ENCODE measurements at regions not wholly inside any gene's neighbourhood (a gene's known extent, or its start where the extent isn't known, plus 50 kb on each side); places are given as distances from the start of the nearest gene placed in this dataset.

- H3K4me1 ChIP-seq (ENCODE audit: control insufficient read depth, insufficient read depth, low read length), result no peaks in the 10 kb centered on the region
- no peak for FAIRE-seq
- BruUV-seq (replicated peaks), result no TSS peak
- H3K4me3 ChIP-seq, result no peak overlapping the region
- H3K4me2 ChIP-seq (ENCODE audit: control insufficient read depth, insufficient read depth), result no peak overlapping the region
- POLR2A ChIA-PET, result no interaction called here
- in situ Hi-C loops (cut with MboI), result no loop called here
- TF ChIP-seq DPF2 (IDR thresholded peaks at IDR 0.05), result no peak
- TF ChIP-seq CREM (IDR thresholded peaks at IDR 0.05; ENCODE audit: low read depth), result no peak
- no peak for TF ChIP-seq BHLHE40 (IDR thresholded peaks at IDR 0.05; ENCODE audit: borderline replicate concordance in 1 of 2, low read depth in 2 of 2, low read length in 1 of 2)
- TF ChIP-seq RUNX3 (IDR thresholded peaks at IDR 0.05; ENCODE audit: low read length), result no peak
- TF ChIP-seq, protein P1, sequence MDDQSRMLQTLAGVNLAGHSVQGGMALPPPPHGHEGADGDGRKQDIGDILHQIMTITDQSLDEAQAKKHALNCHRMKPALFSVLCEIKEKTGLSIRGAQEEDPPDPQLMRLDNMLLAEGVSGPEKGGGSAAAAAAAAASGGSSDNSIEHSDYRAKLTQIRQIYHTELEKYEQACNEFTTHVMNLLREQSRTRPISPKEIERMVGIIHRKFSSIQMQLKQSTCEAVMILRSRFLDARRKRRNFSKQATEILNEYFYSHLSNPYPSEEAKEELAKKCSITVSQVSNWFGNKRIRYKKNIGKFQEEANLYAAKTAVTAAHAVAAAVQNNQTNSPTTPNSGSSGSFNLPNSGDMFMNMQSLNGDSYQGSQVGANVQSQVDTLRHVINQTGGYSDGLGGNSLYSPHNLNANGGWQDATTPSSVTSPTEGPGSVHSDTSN (IDR thresholded peaks at IDR 0.05; ENCODE audit: insufficient replicate concordance, low read depth, low read length), result no peak
- TF ChIP-seq ATF7 (IDR thresholded peaks at IDR 0.05; ENCODE audit: low read depth), result no peak
- no peaks in the 10 kb centered on the region for H3K9me3 ChIP-seq (replicated peaks; ENCODE audit: control insufficient read depth, insufficient read depth, low read length)
- no peak for DNase-seq (ENCODE audit: low read depth, low spot score)
- H3K36me3 ChIP-seq (ENCODE audit: control insufficient read depth in 2 of 2, insufficient read depth in 2 of 2, low read length in 1 of 2), result no peaks in the 10 kb centered on the region
- no peaks in the 10 kb centered on the region for H3K79me2 ChIP-seq (ENCODE audit: control insufficient read depth, insufficient read depth, low read length)
- CTCF ChIA-PET, result no interaction called here
- H4K20me1 ChIP-seq (ENCODE audit: control insufficient read depth, insufficient read depth), result no peaks in the 10 kb centered on the region
- ATAC-seq, result no peak
- RAD21 ChIA-PET (ENCODE audit: unreplicated experiment), result no interaction called here
- H2AFZ ChIP-seq (ENCODE audit: control insufficient read depth, low read depth, low read length), result no peak overlapping the region
- SMC1A ChIA-PET (ENCODE audit: uncharacterized antibody, unreplicated experiment), result interaction anchor here (0.6 kb wide), 1 partner anchor 944 kb away, joined by 3 read pairs; no protein-coding TSS in a partner anchor
- no peaks in the 10 kb centered on the region for H3K27me3 ChIP-seq (replicated peaks in 1 of 2; ENCODE audit: control insufficient read depth in 2 of 2, insufficient read depth in 2 of 2, low read length in 1 of 2)
- no peak overlapping the region for H3K9ac ChIP-seq (ENCODE audit: control insufficient read depth, insufficient read depth, low read length)
- intact Hi-C loops (cut with micrococcal nuclease; ENCODE audit: unreplicated experiment), result no loop called here
- H3K27ac ChIP-seq (ENCODE audit: control insufficient read depth, insufficient read depth), result no peak overlapping the region
- 32% methylated on average over 3 of the region's 3 CpGs for WGBS (ENCODE audit: insufficient coverage, insufficient replicate concordance, low lambda C conversion rate, missing lambda C conversion rate)
Observed at GRCh38 chr6:18703546-18703945, 316.4 kb downstream of the RNF144B start.

GRCh38 chr6:18707714-18708439 lies 320.7 kb downstream of the RNF144B start:
- ChIA-PET SMC1A (ENCODE audit: uncharacterized antibody, unreplicated experiment) (no interaction called here), CTCF (no interaction called here), RAD21 (ENCODE audit: unreplicated experiment) (no interaction called here), POLR2A (no interaction called here)
- Histone ChIP-seq H3K4me2 (ENCODE audit: control insufficient read depth, insufficient read depth) (no peak overlapping the region), H3K9me3 (replicated peaks; ENCODE audit: control insufficient read depth, insufficient read depth, low read length) (no peaks in the 10 kb centered on the region), H3K27ac (ENCODE audit: control insufficient read depth, insufficient read depth) (no peak overlapping the region), H2AFZ (ENCODE audit: control insufficient read depth, low read depth, low read length) (no peak overlapping the region), H3K4me3 (no peak overlapping the region), H3K36me3 (ENCODE audit: control insufficient read depth in 2 of 2, insufficient read depth in 2 of 2, low read length in 1 of 2) (no peaks in the 10 kb centered on the region), H3K79me2 (ENCODE audit: control insufficient read depth, insufficient read depth, low read length) (no peaks in the 10 kb centered on the region), H4K20me1 (ENCODE audit: control insufficient read depth, insufficient read depth) (no peaks in the 10 kb centered on the region), H3K4me1 (ENCODE audit: control insufficient read depth, insufficient read depth, low read length) (no peaks in the 10 kb centered on the region), H3K27me3 (replicated peaks in 1 of 2; ENCODE audit: control insufficient read depth in 2 of 2, insufficient read depth in 2 of 2, low read length in 1 of 2) (no peaks in the 10 kb centered on the region), H3K9ac (ENCODE audit: control insufficient read depth, insufficient read depth, low read length) (no peak overlapping the region)
- intact Hi-C loops (cut with micrococcal nuclease; ENCODE audit: unreplicated experiment) (no loop called here), in situ Hi-C loops (cut with MboI) (no loop called here)
- ATAC-seq, result no peak
- BruUV-seq (replicated peaks), result no TSS peak
- FAIRE-seq, result no peak
- 12% methylated on average over 6 of the region's 6 CpGs for WGBS (ENCODE audit: insufficient coverage, insufficient replicate concordance, low lambda C conversion rate, missing lambda C conversion rate)
- no peak for DNase-seq (ENCODE audit: low read depth, low spot score)
- TF ChIP-seq BRCA1 (IDR thresholded peaks at IDR 0.05; ENCODE audit: low read depth, low read length) (no peak), GABPA (IDR thresholded peaks at IDR 0.05; ENCODE audit: low read depth) (no peak), CHD1 (IDR thresholded peaks at IDR 0.05; ENCODE audit: low read depth, low read length) (no peak)
- TF ChIP-seq, protein P2, sequence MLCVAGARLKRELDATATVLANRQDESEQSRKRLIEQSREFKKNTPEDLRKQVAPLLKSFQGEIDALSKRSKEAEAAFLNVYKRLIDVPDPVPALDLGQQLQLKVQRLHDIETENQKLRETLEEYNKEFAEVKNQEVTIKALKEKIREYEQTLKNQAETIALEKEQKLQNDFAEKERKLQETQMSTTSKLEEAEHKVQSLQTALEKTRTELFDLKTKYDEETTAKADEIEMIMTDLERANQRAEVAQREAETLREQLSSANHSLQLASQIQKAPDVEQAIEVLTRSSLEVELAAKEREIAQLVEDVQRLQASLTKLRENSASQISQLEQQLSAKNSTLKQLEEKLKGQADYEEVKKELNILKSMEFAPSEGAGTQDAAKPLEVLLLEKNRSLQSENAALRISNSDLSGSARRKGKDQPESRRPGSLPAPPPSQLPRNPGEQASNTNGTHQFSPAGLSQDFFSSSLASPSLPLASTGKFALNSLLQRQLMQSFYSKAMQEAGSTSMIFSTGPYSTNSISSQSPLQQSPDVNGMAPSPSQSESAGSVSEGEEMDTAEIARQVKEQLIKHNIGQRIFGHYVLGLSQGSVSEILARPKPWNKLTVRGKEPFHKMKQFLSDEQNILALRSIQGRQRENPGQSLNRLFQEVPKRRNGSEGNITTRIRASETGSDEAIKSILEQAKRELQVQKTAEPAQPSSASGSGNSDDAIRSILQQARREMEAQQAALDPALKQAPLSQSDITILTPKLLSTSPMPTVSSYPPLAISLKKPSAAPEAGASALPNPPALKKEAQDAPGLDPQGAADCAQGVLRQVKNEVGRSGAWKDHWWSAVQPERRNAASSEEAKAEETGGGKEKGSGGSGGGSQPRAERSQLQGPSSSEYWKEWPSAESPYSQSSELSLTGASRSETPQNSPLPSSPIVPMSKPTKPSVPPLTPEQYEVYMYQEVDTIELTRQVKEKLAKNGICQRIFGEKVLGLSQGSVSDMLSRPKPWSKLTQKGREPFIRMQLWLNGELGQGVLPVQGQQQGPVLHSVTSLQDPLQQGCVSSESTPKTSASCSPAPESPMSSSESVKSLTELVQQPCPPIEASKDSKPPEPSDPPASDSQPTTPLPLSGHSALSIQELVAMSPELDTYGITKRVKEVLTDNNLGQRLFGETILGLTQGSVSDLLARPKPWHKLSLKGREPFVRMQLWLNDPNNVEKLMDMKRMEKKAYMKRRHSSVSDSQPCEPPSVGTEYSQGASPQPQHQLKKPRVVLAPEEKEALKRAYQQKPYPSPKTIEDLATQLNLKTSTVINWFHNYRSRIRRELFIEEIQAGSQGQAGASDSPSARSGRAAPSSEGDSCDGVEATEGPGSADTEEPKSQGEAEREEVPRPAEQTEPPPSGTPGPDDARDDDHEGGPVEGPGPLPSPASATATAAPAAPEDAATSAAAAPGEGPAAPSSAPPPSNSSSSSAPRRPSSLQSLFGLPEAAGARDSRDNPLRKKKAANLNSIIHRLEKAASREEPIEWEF (IDR thresholded peaks at IDR 0.05; ENCODE audit: insufficient replicate concordance, low read depth, low read length), result no peak
- TF ChIP-seq, protein P1 (IDR thresholded peaks at IDR 0.05; ENCODE audit: insufficient replicate concordance, low read depth, low read length), result no peak

All from GM12878 (cell line).